Frontal cortex (tissue), 3 donors: ENCODE measurements at regions not wholly inside any gene's neighbourhood (a gene's known extent, or its start where the extent isn't known, plus 50 kb on each side); places are given as distances from the start of the nearest gene placed in this dataset.

Experiments used
- DNase-seq, 2 donors: peaks; one replicate each; pipeline ENCODE4 v3.0.0; 2012; ENCODE audit warnings: low spot score in 2 of 2
- FAIRE-seq: peaks from 2 replicates; lab custom pipeline; 2012; peaks lifted over from hg19 to GRCh38; lab: Jason Lieb, UNC
- donor health status: control.
- donor health status: control.
- donor health status: control.

- DNase-seq (no peak), FAIRE-seq (no peak)
Measured at GRCh38 chr10:44326474-44327030, 58.3 kb downstream of the CXCL12 start.

DNA sequence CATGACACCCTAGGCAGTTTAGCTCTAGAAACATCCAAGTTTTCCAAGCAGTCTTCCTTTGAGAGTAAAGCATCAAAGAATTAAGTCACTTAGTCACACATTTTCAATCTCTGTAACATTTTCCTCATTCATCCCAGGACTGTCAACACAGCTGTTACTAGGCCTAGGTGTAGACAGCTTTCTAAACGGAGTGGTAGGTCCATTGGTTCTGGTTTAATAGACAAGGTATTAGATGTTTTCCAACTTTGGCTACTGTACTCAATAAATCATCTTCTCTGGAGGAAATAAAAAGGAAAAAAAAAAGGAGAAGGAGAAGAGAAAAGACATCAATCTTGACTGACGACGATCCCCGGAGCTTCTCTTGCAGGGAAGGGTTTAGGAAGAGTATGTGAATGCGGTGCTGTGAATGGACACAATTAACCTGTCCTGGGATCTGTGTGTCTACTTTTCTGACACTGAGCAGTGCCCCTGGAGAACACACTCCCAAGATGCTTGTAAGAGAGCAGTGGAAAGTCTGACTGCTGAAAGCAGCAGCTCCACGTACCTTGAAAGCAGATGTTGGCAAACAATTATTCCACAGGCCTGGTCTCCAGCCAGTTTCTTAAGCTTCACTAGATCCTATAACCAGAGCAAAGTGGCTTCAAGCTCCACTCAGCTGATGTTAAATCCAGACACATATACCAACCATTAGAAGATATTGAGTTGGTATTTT is 59.1 kb downstream of the CXCL12 start:
- DNase-seq (no peak), FAIRE-seq (no peak)

GRCh38 chr10:44325157-44325556 is 59.7 kb downstream of the CXCL12 start:
- FAIRE-seq (no peak), DNase-seq (no peak)

GRCh38 chr10:44323838-44324237 is 61.1 kb downstream of the CXCL12 start:
- DNase-seq = no peak
- FAIRE-seq = no peak

DNA sequence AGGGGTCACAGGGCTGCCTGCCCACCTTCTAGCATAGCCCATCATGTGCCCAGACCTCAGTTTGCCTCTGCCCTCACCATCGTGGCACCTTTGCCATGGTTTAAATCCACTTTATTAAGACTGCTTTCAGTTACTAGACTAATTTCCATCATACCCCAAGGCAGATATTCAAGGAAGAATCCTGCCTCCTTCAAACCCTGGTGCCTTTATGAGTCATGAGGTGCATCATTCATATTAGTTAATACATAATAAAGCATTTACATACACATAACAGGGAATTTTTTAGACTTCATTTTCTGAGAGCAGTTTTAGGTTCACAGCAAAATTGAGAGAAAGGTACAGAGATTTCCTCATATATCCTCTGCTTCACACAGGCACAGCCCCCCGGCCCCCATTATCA is 62.8 kb downstream of the CXCL12 start:
- FAIRE-seq = no peak
- DNase-seq = no peak

GRCh38 chr10:44320756-44321155 is 64.1 kb downstream of the CXCL12 start:
- DNase-seq (no peak), FAIRE-seq (no peak)

DNA sequence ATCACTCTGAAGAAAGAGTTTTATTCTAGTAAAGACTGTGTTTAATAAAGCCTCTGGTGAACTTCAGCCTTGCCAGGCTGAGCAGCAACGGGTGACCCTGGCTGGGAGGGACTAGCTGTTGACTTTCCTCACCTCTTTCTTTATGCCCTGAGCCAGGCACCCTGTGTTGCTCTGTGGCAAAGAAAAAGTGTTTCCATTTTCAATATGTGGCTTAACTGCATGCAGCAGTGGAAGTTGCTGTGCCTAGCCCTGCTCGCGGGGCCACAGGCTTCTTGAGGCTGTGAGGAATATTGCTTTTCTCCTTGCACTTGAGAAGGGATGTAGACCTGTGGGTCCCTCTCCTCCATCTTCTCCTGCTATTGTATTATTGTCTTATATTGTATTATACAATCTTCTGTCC is 67.0 kb downstream of the CXCL12 start:
- DNase-seq (no peak), FAIRE-seq (no peak)

GRCh38 chr10:44316922-44317215 is 68.0 kb downstream of the CXCL12 start:
- FAIRE-seq (no peak), DNase-seq (no peak)

DNA sequence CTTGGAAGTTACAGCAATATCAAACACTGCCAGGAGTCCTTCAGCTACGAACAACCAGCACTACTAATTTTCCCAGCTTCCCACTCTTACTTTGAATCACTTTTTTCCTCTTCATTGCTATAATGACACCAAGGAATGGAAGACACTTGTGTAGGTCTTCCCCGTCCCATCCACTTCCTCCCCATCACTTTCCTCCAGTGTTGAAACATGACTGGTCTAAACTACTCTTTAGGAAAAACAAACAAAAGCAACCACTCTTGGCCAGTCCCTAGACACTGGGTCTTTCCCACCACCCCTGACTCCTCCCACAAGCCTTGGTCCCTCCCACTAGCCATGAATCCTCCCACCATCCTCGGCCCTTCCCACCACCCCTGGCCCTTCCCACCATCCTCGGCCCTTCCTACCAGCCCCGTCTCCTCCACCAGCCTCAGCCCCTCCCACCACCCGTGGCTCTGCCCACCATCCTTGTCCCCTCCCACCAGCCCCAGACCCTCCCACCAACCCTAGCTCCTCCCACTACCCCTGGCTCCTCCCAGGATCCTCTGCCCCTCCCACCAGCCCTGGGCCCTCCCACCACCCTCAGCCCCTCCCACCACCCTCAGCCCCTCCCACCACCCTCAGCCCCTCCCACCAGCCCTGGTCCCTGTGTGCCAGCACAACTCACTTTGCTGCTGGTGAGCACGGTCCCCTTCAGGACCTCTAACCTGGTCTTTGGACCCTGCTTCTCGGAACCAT is 68.5 kb downstream of the CXCL12 start:
- no peak for FAIRE-seq

DNA sequence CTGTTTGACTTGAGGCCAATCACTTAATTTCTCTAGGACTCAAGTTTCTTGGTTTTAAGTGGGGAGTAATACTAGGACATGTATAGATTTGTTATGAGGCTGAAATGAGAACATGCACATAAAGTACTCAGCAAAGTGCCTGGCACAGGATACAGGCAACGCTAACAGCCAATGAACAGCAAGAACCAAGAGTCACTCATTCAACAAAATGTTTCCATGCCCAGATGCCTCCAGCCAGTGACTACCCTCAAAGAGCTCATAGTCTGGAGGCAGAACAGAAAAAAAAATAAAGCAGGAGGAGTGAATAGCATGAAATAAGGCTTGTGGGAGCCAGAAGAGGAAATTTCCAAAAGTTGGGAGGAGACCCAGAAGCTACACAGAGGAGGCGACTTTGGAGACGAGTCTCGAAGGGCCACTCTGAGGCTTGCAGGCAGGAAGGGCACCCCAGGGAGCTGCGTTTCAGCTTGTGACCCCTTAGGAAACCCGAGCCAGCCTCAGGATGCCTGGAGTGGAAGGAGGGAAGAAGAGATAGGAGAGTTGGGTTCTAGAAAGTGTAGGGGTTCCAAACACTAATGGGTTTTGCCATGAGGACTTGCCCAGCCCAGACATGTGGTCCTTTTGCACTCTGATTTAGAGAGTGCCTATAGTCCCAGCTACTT is 70.0 kb downstream of the CXCL12 start:
- DNase-seq (no peak), FAIRE-seq (no peak)

More for the DNA sequence above, 68.5 kb downstream of the CXCL12 start:
- no peak for DNase-seq

- FAIRE-seq = no peak
- no peak for DNase-seq
Measured at GRCh38 chr10:44313761-44314165, 71.1 kb downstream of the CXCL12 start.

GRCh38 chr10:44312401-44312800 is 72.5 kb downstream of the CXCL12 start:
- FAIRE-seq (no peak), DNase-seq (no peak)

GRCh38 chr10:44311563-44312051 is 73.3 kb downstream of the CXCL12 start:
- DNase-seq (no peak), FAIRE-seq (no peak)

- DNase-seq = peak; percentile 83 to 90
- no peak for FAIRE-seq
Measured at GRCh38 chr10:44310762-44311562, 73.9 kb downstream of the CXCL12 start.

DNA sequence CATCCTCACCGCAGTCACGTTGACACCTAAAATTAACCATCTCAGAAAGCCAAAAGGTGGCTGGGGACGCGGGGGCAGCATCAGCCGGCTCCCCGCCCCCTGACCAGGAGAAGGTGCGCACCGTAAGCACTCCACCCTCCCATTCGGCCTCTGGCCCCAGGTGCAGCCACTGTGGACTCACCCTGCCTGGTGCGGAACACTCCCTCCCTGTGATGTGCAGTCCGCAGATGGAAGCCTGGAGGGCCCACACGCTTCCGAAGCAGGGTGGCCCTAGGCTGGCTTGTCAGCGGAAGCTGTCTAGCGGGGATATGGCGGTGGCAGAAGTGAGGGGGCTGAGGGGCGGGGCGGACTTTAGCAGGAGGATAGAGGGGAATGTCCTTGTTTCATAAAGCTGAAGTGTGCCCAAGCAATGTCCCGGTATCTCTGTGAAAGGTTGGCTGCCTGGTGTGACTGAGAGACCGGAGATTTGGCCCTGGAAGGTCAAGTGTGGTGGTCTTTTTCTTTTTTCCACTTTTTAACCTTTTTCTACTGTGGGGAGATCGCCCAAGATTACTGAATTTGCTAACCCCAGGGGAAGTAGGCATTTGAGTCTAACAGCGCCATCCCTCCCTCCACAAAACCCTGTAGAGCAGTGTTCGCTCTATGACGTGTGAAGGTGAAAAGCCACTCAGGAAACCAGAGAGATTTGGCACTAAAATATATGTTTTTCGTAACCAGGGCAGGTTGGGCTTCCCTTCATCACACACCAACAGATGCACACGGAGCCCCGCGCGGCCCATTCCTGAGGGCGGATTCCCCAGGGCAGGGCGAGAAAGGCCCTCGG is 74.7 kb downstream of the CXCL12 start:
- no peak for FAIRE-seq

DNA sequence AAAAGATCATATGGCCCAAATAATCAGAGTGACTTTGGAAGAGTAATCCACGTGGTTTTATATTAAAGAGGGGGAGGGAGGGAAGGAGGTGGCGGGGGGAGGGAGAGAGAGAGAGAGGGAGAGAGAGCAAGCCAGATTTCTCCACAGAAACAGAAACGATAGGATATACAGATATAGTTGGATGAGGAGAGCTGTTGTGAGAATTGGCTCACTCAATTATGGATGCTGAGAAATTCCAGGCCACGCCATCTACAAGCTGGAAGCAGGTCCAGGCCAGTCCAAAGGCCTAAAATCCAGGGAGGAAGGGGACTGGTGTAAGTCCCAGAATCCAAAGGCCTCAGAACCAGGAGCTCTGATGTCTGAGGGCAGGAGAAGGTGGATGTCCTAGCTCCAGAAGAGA is 75.5 kb downstream of the CXCL12 start:
- DNase-seq (no peak), FAIRE-seq (no peak)

More for the DNA sequence above, 74.7 kb downstream of the CXCL12 start:
- DNase-seq = no peak

- DNase-seq (no peak), FAIRE-seq (no peak)
Measured at GRCh38 chr10:44308935-44309334, 76.0 kb downstream of the CXCL12 start.

- DNase-seq = no peak
- no peak for FAIRE-seq
Measured at GRCh38 chr10:44307691-44308090, 77.2 kb downstream of the CXCL12 start.

- DNase-seq = no peak
- no peak for FAIRE-seq
Measured at GRCh38 chr10:44306762-44307161, 78.1 kb downstream of the CXCL12 start.
